Left lung (tissue), 4 donors: ENCODE measurements at regions not wholly inside any gene's neighbourhood (a gene's known extent, or its start where the extent isn't known, plus 50 kb on each side); places are given as distances from the start of the nearest gene placed in this dataset.

ENCODE experiments used
- ATAC-seq: fragments of 200-7000 bp; cut with Tn5 transposase; one replicate; pipeline ENCODE4 v1.9.1; 2020; ENCODE audit warnings: moderate library complexity
- DNase-seq, 4 donors: peaks; one replicate each; pipeline ENCODE4 v3.0.0-alpha.2; 2013 to 2020
- H3K27ac ChIP-seq, 2 donors: fragments of 200-600 bp; sonication (generic) in 1 of 2; one replicate each; pipeline versions ENCODE4 v1.5.0 to v1.8.0; 2020 to 2021
- H3K27me3 ChIP-seq, 2 donors: fragments of 200-600 bp; sonication (generic) in 1 of 2; one replicate each; pipeline versions ENCODE4 v1.5.0 to v1.8.0; 2020 to 2021
- H3K36me3 ChIP-seq, 2 donors: fragments of 200-600 bp; sonication (generic) in 1 of 2; one replicate each; pipeline versions ENCODE4 v1.5.0 to v1.8.0; 2020 to 2021
- H3K4me1 ChIP-seq, 2 donors: fragments of 200-600 bp; one replicate each; pipeline ENCODE4 v1.8.0; 2021
- H3K4me3 ChIP-seq, 2 donors: fragments of 200-600 bp; sonication (generic) in 1 of 2; one replicate each; pipeline versions ENCODE4 v1.5.0 to v1.8.0; 2020 to 2021; ENCODE audit warnings: mild to moderate bottlenecking in 1 of 2
- H3K9me3 ChIP-seq, 2 donors: fragments of 200-600 bp; sonication (generic) in 1 of 2; one replicate each; pipeline versions ENCODE4 v1.5.0 to v1.8.0; 2020 to 2021
- intact Hi-C, 2 donors: fragments of 100-400 bp; cut with DNase I; formaldehyde crosslinking; loops; one replicate each; pipeline versions ENCODE4 v1.11.2 to v1.14.2; 2022
- TF ChIP-seq, protein P1 (sequence below), 2 donors: fragments of 200-600 bp; sonication (generic) in 1 of 2; IDR thresholded peaks; one replicate each; pipeline versions ENCODE4 v1.5.0 to v1.8.0; 2021; ENCODE audit warnings: antibody characterized with exemption in 2 of 2
- donor health status: DM: no; HTN: yes; CAD: no.
- donor health status: DM: no; HTN: no; CAD: no.

GRCh38 chr15:62462268-62462667, 297.2 kb upstream of the C2CD4B start:
- TF ChIP-seq, protein P1, sequence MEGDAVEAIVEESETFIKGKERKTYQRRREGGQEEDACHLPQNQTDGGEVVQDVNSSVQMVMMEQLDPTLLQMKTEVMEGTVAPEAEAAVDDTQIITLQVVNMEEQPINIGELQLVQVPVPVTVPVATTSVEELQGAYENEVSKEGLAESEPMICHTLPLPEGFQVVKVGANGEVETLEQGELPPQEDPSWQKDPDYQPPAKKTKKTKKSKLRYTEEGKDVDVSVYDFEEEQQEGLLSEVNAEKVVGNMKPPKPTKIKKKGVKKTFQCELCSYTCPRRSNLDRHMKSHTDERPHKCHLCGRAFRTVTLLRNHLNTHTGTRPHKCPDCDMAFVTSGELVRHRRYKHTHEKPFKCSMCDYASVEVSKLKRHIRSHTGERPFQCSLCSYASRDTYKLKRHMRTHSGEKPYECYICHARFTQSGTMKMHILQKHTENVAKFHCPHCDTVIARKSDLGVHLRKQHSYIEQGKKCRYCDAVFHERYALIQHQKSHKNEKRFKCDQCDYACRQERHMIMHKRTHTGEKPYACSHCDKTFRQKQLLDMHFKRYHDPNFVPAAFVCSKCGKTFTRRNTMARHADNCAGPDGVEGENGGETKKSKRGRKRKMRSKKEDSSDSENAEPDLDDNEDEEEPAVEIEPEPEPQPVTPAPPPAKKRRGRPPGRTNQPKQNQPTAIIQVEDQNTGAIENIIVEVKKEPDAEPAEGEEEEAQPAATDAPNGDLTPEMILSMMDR (IDR thresholded peaks at IDR 0.05): no peak
- Histone ChIP-seq H3K9me3 (no peaks in the 10 kb centered on the region), H3K27ac (no peak overlapping the region), H3K27me3 (no peaks in the 10 kb centered on the region), H3K4me1 (peaks cover 0 to 3% of the 10 kb centered on the region in 2 donors), H3K36me3 (no peaks in the 10 kb centered on the region), H3K4me3 (no peak overlapping the region)
- intact Hi-C loops: no loop called here
- ATAC-seq (no peak), DNase-seq (no peak)

DNA sequence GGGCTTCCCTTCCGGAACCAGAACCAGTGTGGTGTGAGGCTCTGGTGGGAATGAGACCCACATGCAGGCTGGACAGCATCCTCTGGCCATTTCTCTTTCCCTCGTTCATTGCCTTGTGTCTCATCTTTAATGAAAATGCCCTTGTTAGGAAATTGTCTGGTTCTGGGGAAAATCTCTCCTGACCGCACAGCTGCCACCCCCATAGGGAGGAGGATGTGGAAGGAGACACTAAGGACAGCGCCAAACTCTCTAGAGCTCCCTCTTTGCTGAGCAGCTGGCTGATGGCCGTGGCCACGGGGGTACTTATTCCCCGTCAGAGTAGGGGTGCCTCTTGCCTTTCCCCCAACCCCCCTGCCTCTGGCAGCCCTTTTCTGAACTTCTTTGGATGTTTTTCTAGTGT, 297.6 kb upstream of the C2CD4B start:
- no peak overlapping the region for H3K4me3 ChIP-seq
- TF ChIP-seq, protein P1 (IDR thresholded peaks at IDR 0.05): no peak
- no peaks in the 10 kb centered on the region for H3K9me3 ChIP-seq
- no peaks in the 10 kb centered on the region for H3K27me3 ChIP-seq
- DNase-seq (no peak), ATAC-seq (no peak)
- H3K4me1 ChIP-seq: peaks cover 0 to 3% of the 10 kb centered on the region in 2 donors
- no peak overlapping the region for H3K27ac ChIP-seq
- intact Hi-C loops: no loop called here
- no peaks in the 10 kb centered on the region for H3K36me3 ChIP-seq

- Histone ChIP-seq H3K4me1 (peaks cover 0 to 6% of the 10 kb centered on the region in 2 donors), H3K4me3 (no peak overlapping the region), H3K9me3 (no peaks in the 10 kb centered on the region), H3K36me3 (no peaks in the 10 kb centered on the region), H3K27ac (no peak overlapping the region), H3K27me3 (no peaks in the 10 kb centered on the region)
- intact Hi-C loops: no loop called here
- DNase-seq (no peak), ATAC-seq (no peak)
- TF ChIP-seq, protein P1 (IDR thresholded peaks at IDR 0.05): no peak
These were observed 299.6 kb upstream of the C2CD4B start for GRCh38 chr15:62464705-62465104.

- intact Hi-C loops: no loop called here
- TF ChIP-seq, protein P1 (IDR thresholded peaks at IDR 0.05): no peak
- Histone ChIP-seq H3K36me3 (no peaks in the 10 kb centered on the region), H3K4me1 (peaks cover 0 to 11% of the 10 kb centered on the region in 2 donors), H3K9me3 (no peaks in the 10 kb centered on the region), H3K27ac (no peak overlapping the region), H3K4me3 (no peak overlapping the region), H3K27me3 (no peaks in the 10 kb centered on the region)
- DNase-seq: no peak
- no peak for ATAC-seq
These were observed 300.1 kb upstream of the C2CD4B start for GRCh38 chr15:62465173-62465572.

GRCh38 chr15:62469478-62469873, 304.4 kb upstream of the C2CD4B start:
- no peaks in the 10 kb centered on the region for H3K27me3 ChIP-seq
- no peaks in the 10 kb centered on the region for H3K36me3 ChIP-seq
- H3K4me3 ChIP-seq: no peak overlapping the region
- peak; percentile 81 for ATAC-seq
- intact Hi-C loops: no loop called here
- TF ChIP-seq, protein P1 (IDR thresholded peaks at IDR 0.05): no peak
- H3K4me1 ChIP-seq: peaks cover 7 to 14% of the 10 kb centered on the region in 2 donors
- peak overlapping the region; percentile 30 to 80 for H3K27ac ChIP-seq
- peak in 2 of 4 donors; percentile 41 to 42 for DNase-seq
- H3K9me3 ChIP-seq: no peaks in the 10 kb centered on the region
